ENCODE measurements at regions not wholly inside any gene's neighbourhood (a gene's known extent, or its start where the extent isn't known, plus 50 kb on each side); places are given as distances from the start of the nearest gene placed in this dataset.

GRCh38 chr10:105383978-105384377 lies 742.9 kb downstream of the SORCS3 start:
- no peak overlapping the region for H2AFZ ChIP-seq (ENCODE audit: low read depth, low read length)
- H3K9me3 ChIP-seq (replicated peaks; ENCODE audit: control insufficient read depth, insufficient read depth, low read length) = peaks cover 2% of the 10 kb centered on the region
- ChIA-PET POLR2A (no interaction called here), CTCF (no interaction called here)
- DNase-seq (ENCODE audit: low read depth, low spot score) (no peak), FAIRE-seq (no peak)
- no peaks in the 10 kb centered on the region for H3K4me1 ChIP-seq (ENCODE audit: control insufficient read depth, extremely low read depth, insufficient read depth, low read length)
- no peak overlapping the region for H3K4me3 ChIP-seq (replicated peaks in 1 of 3; ENCODE audit: insufficient read depth in 1 of 3, low read depth in 1 of 3, low read length in 3 of 3)
- no peaks in the 10 kb centered on the region for H3K79me2 ChIP-seq (ENCODE audit: control insufficient read depth, insufficient read depth, low read length)
- no peak overlapping the region for H3K9ac ChIP-seq (replicated peaks; ENCODE audit: extremely low read depth, insufficient read depth, low read length)
- no peaks in the 10 kb centered on the region for H4K20me1 ChIP-seq (replicated peaks; ENCODE audit: control insufficient read depth, extremely low read depth, insufficient read depth, low read length)
- dilution Hi-C loops (cut with MboI; ENCODE audit: extremely low pct_ligation_motif_present, low sequenced_read_pairs) (no loop called here), intact Hi-C loops (cut with micrococcal nuclease) (no loop called here)
- no peaks in the 10 kb centered on the region for H3K36me3 ChIP-seq (ENCODE audit: control insufficient read depth in 2 of 2, extremely low read depth in 1 of 2, insufficient read depth in 2 of 2, low read length in 2 of 2)
- no peaks in the 10 kb centered on the region for H3K27me3 ChIP-seq (ENCODE audit: control insufficient read depth in 2 of 2, insufficient read depth in 2 of 2, low read length in 2 of 2)
- H3K9me1 ChIP-seq (replicated peaks; ENCODE audit: control insufficient read depth, extremely low read depth, insufficient read depth, low read length) = no peaks in the 10 kb centered on the region
- BruUV-seq (replicated peaks) = no TSS peak
- H3K4me2 ChIP-seq (ENCODE audit: insufficient read depth, low read length) = no peak overlapping the region
- no peak overlapping the region for H3K27ac ChIP-seq (ENCODE audit: insufficient read depth, low read depth, low read length)
- TF ChIP-seq EZH2 (IDR thresholded peaks at IDR 0.05; ENCODE audit: borderline replicate concordance, low read depth, low read length, severe bottlenecking) (no peak), MYC (IDR thresholded peaks at IDR 0.05; ENCODE audit: low read depth, low read length) (no peak), POLR2AphosphoS5 (IDR thresholded peaks at IDR 0.05; ENCODE audit: insufficient read depth, low read depth, low read length) (no peak), POLR2A (IDR thresholded peaks at IDR 0.05; ENCODE audit: low read depth, low read length) (no peak), GATA2 (IDR thresholded peaks at IDR 0.05; ENCODE audit: insufficient read depth, insufficient read length, low read depth, low read length) (no peak), JUN (IDR thresholded peaks at IDR 0.05; ENCODE audit: borderline replicate concordance, insufficient read depth, insufficient read length, low read depth) (no peak), FOS (IDR thresholded peaks at IDR 0.05; ENCODE audit: borderline replicate concordance, insufficient read depth, low read length) (no peak)
- TF ChIP-seq, protein P1, sequence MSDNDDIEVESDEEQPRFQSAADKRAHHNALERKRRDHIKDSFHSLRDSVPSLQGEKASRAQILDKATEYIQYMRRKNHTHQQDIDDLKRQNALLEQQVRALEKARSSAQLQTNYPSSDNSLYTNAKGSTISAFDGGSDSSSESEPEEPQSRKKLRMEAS (IDR thresholded peaks at IDR 0.05; ENCODE audit: insufficient read depth, insufficient read length) = no peak
- TF ChIP-seq, protein P2, sequence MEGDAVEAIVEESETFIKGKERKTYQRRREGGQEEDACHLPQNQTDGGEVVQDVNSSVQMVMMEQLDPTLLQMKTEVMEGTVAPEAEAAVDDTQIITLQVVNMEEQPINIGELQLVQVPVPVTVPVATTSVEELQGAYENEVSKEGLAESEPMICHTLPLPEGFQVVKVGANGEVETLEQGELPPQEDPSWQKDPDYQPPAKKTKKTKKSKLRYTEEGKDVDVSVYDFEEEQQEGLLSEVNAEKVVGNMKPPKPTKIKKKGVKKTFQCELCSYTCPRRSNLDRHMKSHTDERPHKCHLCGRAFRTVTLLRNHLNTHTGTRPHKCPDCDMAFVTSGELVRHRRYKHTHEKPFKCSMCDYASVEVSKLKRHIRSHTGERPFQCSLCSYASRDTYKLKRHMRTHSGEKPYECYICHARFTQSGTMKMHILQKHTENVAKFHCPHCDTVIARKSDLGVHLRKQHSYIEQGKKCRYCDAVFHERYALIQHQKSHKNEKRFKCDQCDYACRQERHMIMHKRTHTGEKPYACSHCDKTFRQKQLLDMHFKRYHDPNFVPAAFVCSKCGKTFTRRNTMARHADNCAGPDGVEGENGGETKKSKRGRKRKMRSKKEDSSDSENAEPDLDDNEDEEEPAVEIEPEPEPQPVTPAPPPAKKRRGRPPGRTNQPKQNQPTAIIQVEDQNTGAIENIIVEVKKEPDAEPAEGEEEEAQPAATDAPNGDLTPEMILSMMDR (IDR thresholded peaks at IDR 0.05; ENCODE audit: extremely low read depth in 1 of 2, insufficient read depth in 1 of 2, low read depth in 1 of 2, low read length in 2 of 2) = no peak

Measured in endothelial cell of umbilical vein (primary cell).